Prostate gland (tissue), 2 donors: ENCODE measurements at regions not wholly inside any gene's neighbourhood (a gene's known extent, or its start where the extent isn't known, plus 50 kb on each side); places are given as distances from the start of the nearest gene placed in this dataset.

Experiments
- DNase-seq: peaks from one replicate; pipeline ENCODE4 v3.0.0-alpha.2; 2019; ENCODE audit warnings: low spot score
- H3K27ac ChIP-seq, 2 donors: fragments of 200-600 bp; sonication (generic); 2 replicates each; pipeline ENCODE4 v1.5.1; 2017 to 2019
- H3K27me3 ChIP-seq: fragments of 200-600 bp; sonication (generic); replicated peaks from 2 replicates; pipeline ENCODE4 v1.5.1; 2019; ENCODE audit not compliant: insufficient read depth
- H3K36me3 ChIP-seq, 2 donors: fragments of 200-600 bp; sonication (generic); 1 replicate in 1 of 2; 2 replicates in 1 of 2; pipeline versions ENCODE4 v1.5.1 to v1.8.1; 2017 to 2019
- H3K4me1 ChIP-seq: fragments of 200-600 bp; sonication (generic); replicated peaks from 2 replicates; pipeline ENCODE4 v1.5.1; 2019
- H3K4me3 ChIP-seq, 2 donors: fragments of 200-600 bp; sonication (generic); 2 replicates each; pipeline ENCODE4 v1.5.1; 2017 to 2019
- H3K9me3 ChIP-seq: fragments of 200-600 bp; sonication (generic); 2 replicates; pipeline ENCODE4 v1.5.1; 2017
- POLR2A ChIP-seq: fragments of 450-650 bp; IDR thresholded peaks from one replicate; pipeline ENCODE4 v1.6.1; 2016; ENCODE audit warnings: antibody characterized with exemption, mild to moderate bottlenecking
- POLR2AphosphoS5 ChIP-seq: sonication (generic); formaldehyde crosslinking; IDR thresholded peaks from one replicate; pipeline ENCODE4 v1.6.1; 2017; ENCODE audit warnings: antibody characterized with exemption
- WGBS: methylation state at CpG from one replicate; pipeline ENCODE4 v1.1.5; 2018; 5-methylcytosine and 5-hydroxymethylcytosine counted together
- intact Hi-C: fragments of 100-400 bp; cut with DNase I; formaldehyde crosslinking; loops from one replicate; pipeline ENCODE4 v1.14.2; 2022
- TF ChIP-seq, protein P1 (sequence below), 4 experiments: fragments of 200-600 bp in 2 of 4; fragments of 450-650 bp in 2 of 4; sonication (generic) in 2 of 4; IDR thresholded peaks; 1 replicate in 3 of 4; 2 replicates in 1 of 4; pipeline ENCODE4 v1.5.1; 2016 to 2019; ENCODE audit warnings: antibody characterized with exemption in 4 of 4, mild to moderate bottlenecking in 2 of 4, moderate library complexity in 2 of 4

DNA sequence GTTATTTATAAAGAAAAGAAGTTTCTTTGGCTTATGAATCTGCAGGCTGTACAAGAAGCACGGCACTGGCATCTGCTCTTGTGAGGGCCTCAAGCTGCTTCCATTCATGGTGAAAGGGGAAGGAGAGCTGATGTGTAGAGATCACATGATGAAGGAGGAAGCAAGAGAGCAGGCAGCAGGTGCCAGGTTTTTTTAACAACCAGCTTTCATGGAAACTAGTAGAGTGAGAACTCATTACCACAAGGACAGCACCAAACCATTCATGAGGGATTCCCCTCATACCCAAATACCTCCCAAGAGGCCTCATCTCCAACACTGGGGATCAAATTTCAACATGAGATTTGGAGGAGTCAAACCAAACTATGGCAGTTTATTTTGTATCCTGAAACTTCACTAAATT lies 85.8 kb upstream of the CAMK1G start:
- Histone ChIP-seq H3K4me1 (no peaks in the 10 kb centered on the region), H3K36me3 (no peaks in the 10 kb centered on the region), H3K9me3 (no peaks in the 10 kb centered on the region), H3K27ac (no peak overlapping the region), H3K4me3 (no peak overlapping the region), H3K27me3 (no peaks in the 10 kb centered on the region)
- TF ChIP-seq, protein P1, sequence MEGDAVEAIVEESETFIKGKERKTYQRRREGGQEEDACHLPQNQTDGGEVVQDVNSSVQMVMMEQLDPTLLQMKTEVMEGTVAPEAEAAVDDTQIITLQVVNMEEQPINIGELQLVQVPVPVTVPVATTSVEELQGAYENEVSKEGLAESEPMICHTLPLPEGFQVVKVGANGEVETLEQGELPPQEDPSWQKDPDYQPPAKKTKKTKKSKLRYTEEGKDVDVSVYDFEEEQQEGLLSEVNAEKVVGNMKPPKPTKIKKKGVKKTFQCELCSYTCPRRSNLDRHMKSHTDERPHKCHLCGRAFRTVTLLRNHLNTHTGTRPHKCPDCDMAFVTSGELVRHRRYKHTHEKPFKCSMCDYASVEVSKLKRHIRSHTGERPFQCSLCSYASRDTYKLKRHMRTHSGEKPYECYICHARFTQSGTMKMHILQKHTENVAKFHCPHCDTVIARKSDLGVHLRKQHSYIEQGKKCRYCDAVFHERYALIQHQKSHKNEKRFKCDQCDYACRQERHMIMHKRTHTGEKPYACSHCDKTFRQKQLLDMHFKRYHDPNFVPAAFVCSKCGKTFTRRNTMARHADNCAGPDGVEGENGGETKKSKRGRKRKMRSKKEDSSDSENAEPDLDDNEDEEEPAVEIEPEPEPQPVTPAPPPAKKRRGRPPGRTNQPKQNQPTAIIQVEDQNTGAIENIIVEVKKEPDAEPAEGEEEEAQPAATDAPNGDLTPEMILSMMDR (IDR thresholded peaks at IDR 0.05): no peak
- no peak for TF ChIP-seq POLR2AphosphoS5
- TF ChIP-seq POLR2A: no peak
- intact Hi-C loops: no loop called here
- DNase-seq: no peak
- 95% methylated on average over 1 of the region's 1 CpG for WGBS

DNA sequence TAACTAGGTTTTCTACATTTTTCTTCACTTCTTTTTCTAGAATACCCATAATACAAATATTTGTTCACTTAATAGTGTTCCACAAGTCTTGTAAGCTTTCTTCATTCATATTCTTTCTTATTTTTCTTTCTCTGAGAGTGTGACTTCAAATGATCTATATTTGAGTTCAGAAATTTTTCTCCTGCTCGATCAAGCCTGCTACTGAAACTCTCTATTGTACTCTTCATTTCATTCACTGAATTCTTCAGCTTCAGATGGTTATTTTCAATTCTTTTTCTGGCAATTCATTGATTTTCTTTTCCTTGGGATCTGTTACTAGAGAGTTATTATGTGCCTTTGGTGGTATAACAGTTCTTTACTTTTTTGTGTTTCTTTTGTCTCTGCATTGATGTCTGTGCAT lies 82.5 kb upstream of the CAMK1G start:
- TF ChIP-seq, protein P1 (IDR thresholded peaks at IDR 0.05): no peak
- TF ChIP-seq POLR2A: no peak
- TF ChIP-seq POLR2AphosphoS5: no peak
- WGBS: 83% methylated on average over 1 of the region's 1 CpG

DNA sequence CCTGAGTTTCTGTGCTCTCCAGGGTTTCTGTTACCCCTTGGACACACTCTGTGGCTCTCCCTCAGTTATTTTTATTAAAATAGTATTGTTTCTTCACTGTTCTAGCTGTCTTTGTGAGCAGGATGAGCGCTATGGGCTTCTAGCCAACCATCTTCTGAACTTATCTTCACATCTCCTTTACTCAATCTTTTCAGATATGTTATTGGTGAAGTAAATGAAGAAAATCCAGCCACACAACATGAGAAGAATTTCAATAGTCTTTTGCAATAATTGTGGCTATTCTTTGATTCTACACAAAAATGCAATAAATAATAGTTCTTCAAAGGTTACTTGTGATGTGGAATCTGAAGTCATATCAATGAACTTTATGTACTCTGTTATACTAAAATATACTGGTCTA lies 80.3 kb upstream of the CAMK1G start:
- 79% methylated on average over 1 of the region's 1 CpG for WGBS
- Histone ChIP-seq H3K4me1 (no peaks in the 10 kb centered on the region), H3K4me3 (no peak overlapping the region), H3K27ac (no peak overlapping the region), H3K27me3 (no peaks in the 10 kb centered on the region), H3K9me3 (no peaks in the 10 kb centered on the region), H3K36me3 (no peaks in the 10 kb centered on the region)
- TF ChIP-seq POLR2AphosphoS5 (no peak), POLR2A (no peak)
- TF ChIP-seq, protein P1 (IDR thresholded peaks at IDR 0.05): no peak
- intact Hi-C loops: no loop called here
- DNase-seq: no peak

More for the DNA sequence above, 82.5 kb upstream of the CAMK1G start:
- DNase-seq: no peak
- H3K9me3 ChIP-seq: no peaks in the 10 kb centered on the region
- intact Hi-C loops: no loop called here
- no peaks in the 10 kb centered on the region for H3K36me3 ChIP-seq
- H3K4me1 ChIP-seq: no peaks in the 10 kb centered on the region
- no peak overlapping the region for H3K27ac ChIP-seq
- no peak overlapping the region for H3K4me3 ChIP-seq
- no peaks in the 10 kb centered on the region for H3K27me3 ChIP-seq

DNA sequence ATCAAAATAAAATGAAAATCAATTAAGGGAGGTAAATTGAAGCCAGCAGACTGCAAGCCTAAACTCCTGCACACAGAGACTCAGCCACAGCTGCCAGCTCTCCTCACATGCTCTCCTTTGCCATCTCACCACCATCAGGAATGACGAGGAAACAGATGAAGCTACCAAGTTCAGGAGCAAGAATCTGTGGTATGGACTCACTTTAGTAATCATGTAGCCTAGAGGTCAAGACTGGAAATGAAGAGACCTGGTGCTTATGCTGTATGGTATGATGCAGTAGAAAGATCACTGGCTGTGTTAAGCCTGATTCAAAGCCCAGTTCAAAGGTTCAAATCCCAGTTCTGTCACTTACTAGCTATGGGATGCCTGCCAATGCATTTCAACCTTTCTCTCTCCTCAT lies 78.9 kb upstream of the CAMK1G start:
- no peaks in the 10 kb centered on the region for H3K9me3 ChIP-seq
- H3K4me3 ChIP-seq: no peak overlapping the region
- 74% methylated on average over 1 of the region's 1 CpG for WGBS
- TF ChIP-seq, protein P1 (IDR thresholded peaks at IDR 0.05): no peak
- TF ChIP-seq POLR2AphosphoS5: no peak
- TF ChIP-seq POLR2A: no peak
- no peaks in the 10 kb centered on the region for H3K27me3 ChIP-seq
- H3K27ac ChIP-seq: no peak overlapping the region
- DNase-seq: no peak
- no peaks in the 10 kb centered on the region for H3K4me1 ChIP-seq
- H3K36me3 ChIP-seq: no peaks in the 10 kb centered on the region
- intact Hi-C loops: no loop called here

DNA sequence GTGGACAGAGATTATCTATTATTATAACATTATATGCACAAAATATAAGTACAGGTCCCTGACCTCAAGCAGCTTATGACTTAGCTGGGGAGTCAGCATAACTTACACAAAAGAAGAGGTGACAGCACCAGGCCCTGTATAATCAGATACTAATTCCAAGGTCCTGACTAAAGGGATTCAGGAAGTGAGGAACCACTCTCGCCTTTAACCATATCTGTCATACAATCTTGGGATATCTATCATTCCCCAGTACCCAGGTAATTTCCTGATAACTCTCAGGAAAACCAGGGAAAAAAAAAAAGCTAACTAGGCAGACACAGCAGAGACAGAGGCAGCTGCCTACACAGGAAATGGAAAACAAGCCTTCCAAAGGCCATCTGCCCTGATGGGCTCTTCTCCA lies 78.5 kb upstream of the CAMK1G start:
- WGBS: 96% methylated on average over 1 of the region's 1 CpG
- no peak overlapping the region for H3K27ac ChIP-seq
- TF ChIP-seq, protein P1 (IDR thresholded peaks at IDR 0.05): no peak
- TF ChIP-seq POLR2AphosphoS5: no peak
- no peak for TF ChIP-seq POLR2A
- H3K4me1 ChIP-seq: no peaks in the 10 kb centered on the region
- no peaks in the 10 kb centered on the region for H3K27me3 ChIP-seq
- no peak overlapping the region for H3K4me3 ChIP-seq
- DNase-seq: no peak
- no peaks in the 10 kb centered on the region for H3K9me3 ChIP-seq
- H3K36me3 ChIP-seq: no peaks in the 10 kb centered on the region
- intact Hi-C loops: no loop called here
